ENCODE measurements at regions not wholly inside any gene's neighbourhood (a gene's known extent, or its start where the extent isn't known, plus 50 kb on each side); places are given as distances from the start of the nearest gene placed in this dataset.

DNA sequence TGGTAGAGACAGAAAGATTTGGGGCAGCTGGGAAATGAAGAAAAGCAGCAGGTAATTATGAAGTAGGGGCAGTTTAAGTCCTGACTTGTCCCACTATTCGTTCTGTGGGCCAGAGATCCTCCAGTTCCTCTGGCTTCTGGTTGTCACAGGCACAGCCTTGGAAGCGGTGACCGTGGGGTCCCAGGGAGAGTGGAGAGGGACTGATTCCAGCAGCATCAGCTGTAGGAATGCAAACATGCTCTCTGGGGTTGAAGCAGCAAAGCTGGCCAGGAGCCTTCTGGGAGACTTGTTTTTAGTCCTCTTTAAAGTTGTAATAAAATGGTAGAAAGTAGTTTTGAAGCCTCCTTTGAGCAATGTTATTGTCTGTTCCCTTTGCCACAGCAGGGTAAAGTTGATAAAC, 488.0 kb downstream of the LMO4 start:
- TF ChIP-seq, protein P1, sequence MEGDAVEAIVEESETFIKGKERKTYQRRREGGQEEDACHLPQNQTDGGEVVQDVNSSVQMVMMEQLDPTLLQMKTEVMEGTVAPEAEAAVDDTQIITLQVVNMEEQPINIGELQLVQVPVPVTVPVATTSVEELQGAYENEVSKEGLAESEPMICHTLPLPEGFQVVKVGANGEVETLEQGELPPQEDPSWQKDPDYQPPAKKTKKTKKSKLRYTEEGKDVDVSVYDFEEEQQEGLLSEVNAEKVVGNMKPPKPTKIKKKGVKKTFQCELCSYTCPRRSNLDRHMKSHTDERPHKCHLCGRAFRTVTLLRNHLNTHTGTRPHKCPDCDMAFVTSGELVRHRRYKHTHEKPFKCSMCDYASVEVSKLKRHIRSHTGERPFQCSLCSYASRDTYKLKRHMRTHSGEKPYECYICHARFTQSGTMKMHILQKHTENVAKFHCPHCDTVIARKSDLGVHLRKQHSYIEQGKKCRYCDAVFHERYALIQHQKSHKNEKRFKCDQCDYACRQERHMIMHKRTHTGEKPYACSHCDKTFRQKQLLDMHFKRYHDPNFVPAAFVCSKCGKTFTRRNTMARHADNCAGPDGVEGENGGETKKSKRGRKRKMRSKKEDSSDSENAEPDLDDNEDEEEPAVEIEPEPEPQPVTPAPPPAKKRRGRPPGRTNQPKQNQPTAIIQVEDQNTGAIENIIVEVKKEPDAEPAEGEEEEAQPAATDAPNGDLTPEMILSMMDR (IDR thresholded peaks at IDR 0.05 in 2 of 3, conservative IDR thresholded peaks at IDR 0.05 in 1 of 3; ENCODE audit: control insufficient read depth in 2 of 3, extremely low read depth in 1 of 3, insufficient read depth in 1 of 3, low read depth in 3 of 3, low read length in 3 of 3) = no peak
- TF ChIP-seq ETV6 (conservative IDR thresholded peaks at IDR 0.05 in 1 of 2, IDR thresholded peaks at IDR 0.05 in 1 of 2; ENCODE audit: borderline replicate concordance in 1 of 2, low read depth in 1 of 2) (no peak), NFIC (IDR thresholded peaks at IDR 0.05; ENCODE audit: low read depth, low read length) (no peak), YBX1 (IDR thresholded peaks at IDR 0.05) (no peak), SPI1 (IDR thresholded peaks at IDR 0.05; ENCODE audit: borderline replicate concordance, insufficient read depth, low read depth, low read length) (no peak), BACH1 (IDR thresholded peaks at IDR 0.05; ENCODE audit: borderline replicate concordance) (no peak), ZNF24 (IDR thresholded peaks at IDR 0.05) (no peak), BHLHE40 (IDR thresholded peaks at IDR 0.05; ENCODE audit: borderline replicate concordance in 1 of 2, low read depth in 2 of 2, low read length in 1 of 2) (no peak), POLR2AphosphoS2 (IDR thresholded peaks at IDR 0.05; ENCODE audit: low read depth, low read length) (no peak), TAF1 (IDR thresholded peaks at IDR 0.05; ENCODE audit: borderline replicate concordance, low read depth, low read length) (no peak), POLR2A (IDR thresholded peaks at IDR 0.05; ENCODE audit: low read depth, low read length) (no peak)

Measured in GM12878 (cell line).